ENCODE measurements at regions not wholly inside any gene's neighbourhood (a gene's known extent, or its start where the extent isn't known, plus 50 kb on each side); places are given as distances from the start of the nearest gene placed in this dataset.
"Not testable (repeated sequence)": the region's sequence is repeated elsewhere in the genome, so short reads cannot be mapped to it uniquely, and the experiment has no call there.

GRCh38 chr2:48220501-48220900 is 94.0 kb upstream of the FOXN2 start:
- no peak for DNase-seq (ENCODE audit: low spot score)

DNA sequence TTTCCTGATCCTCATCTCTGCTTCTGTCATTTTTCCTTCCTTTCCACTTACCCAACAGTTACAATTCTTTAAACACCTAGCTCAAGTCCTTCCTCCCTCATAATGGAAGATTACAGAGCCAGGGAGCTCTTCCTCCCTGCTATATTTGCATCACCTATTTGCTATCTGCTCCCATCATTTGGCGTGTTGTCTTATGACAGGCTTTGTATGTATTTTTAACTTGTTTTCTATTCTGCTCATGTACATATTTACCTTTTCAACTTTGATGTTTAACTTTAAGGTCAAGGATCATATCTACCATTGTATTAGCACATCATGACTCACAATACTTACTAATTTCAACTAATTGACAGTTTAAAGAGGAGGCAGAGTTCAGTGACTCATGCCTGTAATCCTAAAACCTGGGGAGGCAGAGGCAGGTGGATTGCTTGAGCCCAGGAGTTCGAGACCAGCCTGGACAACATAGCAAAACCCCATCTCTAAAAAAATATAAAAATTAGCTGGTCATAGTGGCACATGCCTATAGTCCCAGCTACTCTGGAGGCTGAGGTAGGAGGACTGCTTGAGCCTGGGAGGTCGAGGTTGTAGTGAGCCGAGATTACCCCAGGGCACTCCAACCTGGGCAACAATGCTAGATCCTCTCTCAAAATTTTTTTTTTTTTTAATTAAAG is 92.5 kb upstream of the FOXN2 start:
- DNase-seq (ENCODE audit: low spot score) = no peak

- no peak for DNase-seq (ENCODE audit: low spot score)
Observed at GRCh38 chr2:48227617-48228344, 86.7 kb upstream of the FOXN2 start.

DNA sequence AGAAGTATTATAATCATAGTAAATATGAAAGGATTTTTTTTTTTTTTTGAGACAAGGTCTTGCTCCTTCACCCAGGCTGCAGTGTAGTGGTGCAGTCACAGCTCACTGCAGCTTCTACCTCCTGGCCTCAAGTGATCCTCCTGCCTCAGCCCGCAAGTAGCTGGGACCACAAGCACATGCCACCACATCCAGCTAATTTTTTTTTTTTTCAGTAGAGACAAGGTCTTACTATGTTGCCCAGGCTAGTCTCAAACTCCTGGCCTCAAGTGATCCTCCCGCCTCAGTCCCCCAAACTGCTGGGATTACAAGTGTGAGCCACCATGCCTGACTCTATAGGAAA is 86.2 kb upstream of the FOXN2 start:
- DNase-seq (ENCODE audit: low spot score) = no peak

GRCh38 chr2:48229063-48229462 is 85.4 kb upstream of the FOXN2 start:
- DNase-seq (ENCODE audit: low spot score) = no peak

DNA sequence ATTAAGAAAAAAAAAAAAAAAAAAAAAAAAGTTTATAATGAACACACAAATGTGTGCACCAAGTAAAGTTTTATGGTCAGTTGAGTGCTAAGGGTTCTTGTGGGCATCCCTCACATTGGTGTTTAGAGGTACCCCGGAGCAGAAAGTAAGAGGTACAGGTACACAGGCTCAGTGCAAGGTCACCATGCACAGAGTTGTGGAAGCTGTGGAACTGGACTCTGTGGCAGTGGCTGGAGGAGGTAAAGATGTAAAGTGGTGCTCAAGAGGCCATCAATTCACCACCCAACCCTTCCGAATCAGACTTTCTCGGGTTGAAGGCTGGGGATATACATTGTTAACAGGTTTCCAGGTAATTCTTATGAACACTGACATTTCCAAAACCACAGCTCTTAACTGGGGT is 83.6 kb upstream of the FOXN2 start:
- DNase-seq (ENCODE audit: low spot score) = no peak

- DNase-seq (ENCODE audit: low spot score) = no peak
Observed at GRCh38 chr2:48232351-48232750, 82.1 kb upstream of the FOXN2 start.

DNA sequence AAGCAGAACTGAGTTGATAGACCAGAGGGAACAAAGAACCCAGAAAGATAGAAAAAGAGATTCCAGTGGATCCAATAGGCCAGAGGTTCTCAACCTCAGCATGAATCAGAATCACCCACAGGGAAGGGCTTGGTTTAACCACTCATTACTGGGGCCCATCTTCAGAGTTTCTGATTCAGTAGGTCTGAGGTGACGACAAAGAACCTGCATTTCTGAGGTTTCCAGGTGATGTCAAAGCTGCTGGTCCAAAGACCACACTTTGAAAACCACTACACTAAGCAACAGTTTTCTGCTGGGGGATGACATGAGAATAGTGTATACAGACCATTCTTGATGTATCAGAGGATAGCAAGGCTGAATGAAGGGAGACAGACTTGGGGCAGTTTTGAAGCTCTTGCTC is 81.5 kb upstream of the FOXN2 start:
- no peak for DNase-seq (ENCODE audit: low spot score)

GRCh38 chr2:48233824-48234223 is 80.7 kb upstream of the FOXN2 start:
- not testable (repeated sequence) for DNase-seq (ENCODE audit: low spot score)

GRCh38 chr2:48235076-48235475 is 79.4 kb upstream of the FOXN2 start:
- DNase-seq (ENCODE audit: low spot score) = no peak

GRCh38 chr2:48238381-48238780 is 76.1 kb upstream of the FOXN2 start:
- DNase-seq (ENCODE audit: low spot score) = no peak

GRCh38 chr2:48240912-48241311 is 73.6 kb upstream of the FOXN2 start:
- DNase-seq (ENCODE audit: low spot score) = no peak

- DNase-seq (ENCODE audit: low spot score) = no peak
Observed at GRCh38 chr2:48247206-48247605, 67.3 kb upstream of the FOXN2 start.

GRCh38 chr2:48248251-48248933 is 66.1 kb upstream of the FOXN2 start:
- DNase-seq (ENCODE audit: low spot score) = peak; percentile 10

DNA sequence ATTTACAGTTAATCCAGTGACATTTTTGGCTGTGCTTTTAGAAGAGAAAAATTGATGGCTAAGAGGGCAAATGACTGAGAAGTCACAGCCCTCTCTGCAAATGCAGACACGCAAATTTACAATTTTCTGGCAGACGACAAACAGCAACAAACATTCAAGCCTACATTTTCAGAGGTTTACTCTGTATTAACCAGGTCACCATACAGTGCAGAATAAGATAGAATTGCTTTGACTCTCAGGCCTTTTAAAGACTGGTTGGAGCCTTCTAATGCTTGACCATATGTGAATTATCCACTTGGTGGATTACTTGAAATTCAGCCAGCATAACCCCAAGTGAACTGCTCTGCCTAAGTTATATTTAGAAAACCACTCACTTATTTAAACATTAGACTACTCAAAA is 65.5 kb upstream of the FOXN2 start:
- no peak for DNase-seq (ENCODE audit: low spot score)

DNA sequence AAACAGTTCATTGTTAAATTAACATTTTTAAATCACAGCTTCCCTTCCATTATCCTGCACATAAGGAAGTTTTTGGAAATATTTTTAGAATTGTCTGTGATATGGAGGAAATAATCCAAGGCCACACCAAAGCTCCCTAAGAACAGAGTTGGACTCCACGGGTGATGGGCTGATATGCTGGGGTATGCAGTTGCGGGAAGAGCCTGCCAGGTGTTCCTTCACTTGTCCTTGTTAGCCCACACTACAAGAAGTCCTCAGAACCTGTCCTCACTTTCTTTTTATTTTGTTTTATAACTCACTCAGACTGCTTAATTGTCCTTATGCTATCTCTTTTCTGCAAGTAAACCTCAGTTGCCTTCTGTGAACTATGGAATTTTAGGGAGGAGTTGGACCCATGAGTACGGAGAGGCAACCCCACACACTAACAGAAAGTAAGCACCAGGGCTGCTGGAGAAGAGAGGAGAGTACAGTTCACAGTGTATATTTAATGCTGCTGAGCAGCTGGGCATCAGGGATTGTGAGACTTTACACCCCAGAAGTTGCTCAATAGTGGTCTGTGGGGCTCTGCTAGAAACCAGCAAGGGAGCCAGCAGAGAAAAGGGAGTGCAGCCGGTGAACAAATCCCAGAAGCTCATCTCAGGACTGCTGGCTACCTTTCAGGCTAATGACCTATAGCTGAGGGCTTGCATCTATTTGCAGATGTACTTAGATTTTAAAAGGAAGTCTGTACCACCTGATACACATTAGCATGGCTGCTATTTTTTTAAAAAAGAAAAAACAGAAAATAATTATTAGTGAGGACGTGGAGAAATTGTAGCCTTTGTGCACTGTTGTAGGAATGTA is 64.6 kb upstream of the FOXN2 start:
- peak; percentile 23 for DNase-seq (ENCODE audit: low spot score)

GRCh38 chr2:48250474-48250844 is 64.0 kb upstream of the FOXN2 start:
- no peak for DNase-seq (ENCODE audit: low spot score)

- no peak for DNase-seq (ENCODE audit: low spot score)
Observed at GRCh38 chr2:48250943-48251342, 63.5 kb upstream of the FOXN2 start.

DNA sequence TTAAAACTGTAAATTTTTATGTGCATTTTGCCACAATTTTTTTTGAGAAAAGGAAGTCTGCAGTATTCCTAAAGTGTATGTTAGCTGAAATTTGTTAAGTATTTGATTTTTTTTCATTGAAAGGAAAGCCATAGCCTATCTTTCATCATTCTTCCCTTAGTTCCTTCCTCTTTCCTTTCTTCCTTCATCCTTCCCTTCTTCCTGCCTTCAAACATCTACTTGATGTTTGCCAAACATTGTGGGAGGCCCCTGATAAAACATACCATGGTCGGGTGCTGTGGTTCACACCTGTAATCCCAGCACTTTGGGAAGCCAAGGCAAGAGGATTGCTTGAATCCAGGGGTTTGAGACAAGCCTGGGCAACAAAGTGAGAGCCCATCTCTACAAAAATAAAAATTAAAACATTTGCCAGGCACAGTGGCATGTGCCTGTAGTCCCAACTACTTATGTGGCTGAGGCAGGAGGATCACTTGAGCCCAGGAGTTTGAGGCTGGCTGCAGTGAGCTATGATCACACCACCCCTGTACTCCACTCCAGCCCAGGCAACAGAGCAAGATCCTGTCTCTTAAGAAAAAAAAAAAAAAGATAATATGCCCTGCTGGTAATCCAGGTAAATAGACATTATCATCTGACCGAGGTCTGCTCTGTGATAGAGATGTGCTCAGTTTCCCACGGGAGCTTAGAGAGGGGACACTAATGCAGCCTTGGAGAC is 62.9 kb upstream of the FOXN2 start:
- no peak for DNase-seq (ENCODE audit: low spot score)

- DNase-seq (ENCODE audit: low spot score) = no peak
Observed at GRCh38 chr2:48253301-48253700, 61.2 kb upstream of the FOXN2 start.

DNA sequence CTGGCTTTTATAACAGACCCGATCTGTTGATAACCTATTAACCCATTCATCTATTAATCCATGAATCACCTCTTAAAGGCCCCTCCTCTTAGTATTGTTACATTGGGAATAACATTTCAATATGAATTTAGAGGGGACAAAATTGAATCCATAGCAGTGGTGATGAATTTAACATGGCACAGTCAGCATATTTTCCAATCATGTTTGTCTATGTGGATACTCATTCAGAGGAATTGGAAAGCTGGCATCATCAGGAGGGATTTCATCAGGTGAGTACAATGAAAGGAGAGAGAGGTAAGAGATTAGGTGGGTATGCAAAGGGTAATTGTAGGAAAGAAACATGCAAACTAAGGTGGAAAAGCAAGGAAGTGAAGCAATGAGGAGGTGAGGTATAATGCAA is 59.6 kb upstream of the FOXN2 start:
- no peak for DNase-seq (ENCODE audit: low spot score)

DNA sequence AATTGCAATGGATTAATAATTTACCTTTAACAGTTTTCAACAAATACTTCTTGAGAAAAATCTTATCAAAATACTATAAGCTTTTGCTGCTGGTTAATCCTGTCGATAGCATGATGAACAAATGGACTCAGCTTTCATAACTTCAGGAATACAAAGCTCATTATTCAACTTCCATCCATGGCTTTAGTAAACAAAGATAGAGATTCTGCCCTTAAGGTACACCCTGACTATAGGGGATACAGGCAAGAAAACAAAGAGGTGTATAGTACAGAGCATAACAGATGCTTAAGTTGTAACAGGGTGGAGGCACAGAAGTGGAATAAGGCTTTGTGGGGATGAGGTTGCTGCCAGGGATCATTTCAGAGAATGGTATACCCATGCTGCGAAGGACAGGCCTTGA is 57.0 kb upstream of the FOXN2 start:
- no peak for DNase-seq (ENCODE audit: low spot score)

Measured in HuH-7 (cell line).